ENCODE measurements at regions not wholly inside any gene's neighbourhood (a gene's known extent, or its start where the extent isn't known, plus 50 kb on each side); places are given as distances from the start of the nearest gene placed in this dataset.

- H3K4me3 ChIP-seq (ENCODE audit: low read length in 2 of 2): no peak overlapping the region
- H3K36me3 ChIP-seq (ENCODE audit: control insufficient read depth in 2 of 2, insufficient read depth in 2 of 2, low read length in 1 of 2): no peaks in the 10 kb centered on the region
- no peaks in the 10 kb centered on the region for H3K27me3 ChIP-seq (ENCODE audit: control insufficient read depth in 2 of 2, insufficient read depth in 1 of 2, low read length in 1 of 2)
- H3K4me1 ChIP-seq (ENCODE audit: control insufficient read depth in 2 of 2, insufficient read depth in 2 of 2, low read length in 2 of 2): no peaks in the 10 kb centered on the region
- no peak overlapping the region for H3K27ac ChIP-seq (ENCODE audit: low read depth in 1 of 2, low read length in 1 of 2)
- DNase-seq (ENCODE audit: low read depth in 6 of 9, low spot score in 9 of 9): no peak
- no peaks in the 10 kb centered on the region for H3K9me3 ChIP-seq (ENCODE audit: control insufficient read depth in 2 of 2, insufficient read depth in 1 of 2, low read length in 1 of 2)
These were observed 188.0 kb downstream of the MARCHF11 start for GRCh38 chr5:15991586-15991985.
